Activated naive CD8-positive, alpha-beta T cell treated with anti-CD3 and anti-CD28 coated beads, Interleukin-2, amount 10 ng/mL, durations not matched to agents 7 days and 5 days (primary cell): ENCODE measurements at regions not wholly inside any gene's neighbourhood (a gene's known extent, or its start where the extent isn't known, plus 50 kb on each side); places are given as distances from the start of the nearest gene placed in this dataset.

ENCODE experiments used
- ATAC-seq: fragments of 150-1000 bp; cut with Tn5 transposase; one replicate; pipeline ENCODE4 v1.10.0; 2021; ENCODE audit warnings: low read depth, moderate library complexity
- POLR2A ChIA-PET: fragments of 350-600 bp; sonication (Branson Sonifier 250); formaldehyde crosslinking; loops from one replicate; lab custom pipeline; 2021; ENCODE audit warnings: antibody characterized with exemption; lab: Charles Lee
- DNase-seq: peaks from one replicate; pipeline ENCODE4 v3.0.0; 2021
- H3K27ac Mint-ChIP-seq: one replicate; pipeline ENCODE4 v1.8.0; 2022; ENCODE audit warnings: mild to moderate bottlenecking, mixed read lengths
- H3K27me3 Mint-ChIP-seq: one replicate; pipeline ENCODE4 v1.8.0; 2022; ENCODE audit warnings: mild to moderate bottlenecking, moderate library complexity, mixed read lengths
- H3K36me3 Mint-ChIP-seq: one replicate; pipeline ENCODE4 v1.8.0; 2021; ENCODE audit warnings: mild to moderate bottlenecking, mixed read lengths
- H3K4me1 Mint-ChIP-seq: one replicate; pipeline ENCODE4 v1.8.0; 2021; ENCODE audit warnings: mixed read lengths
- H3K4me3 Mint-ChIP-seq: one replicate; pipeline ENCODE4 v1.8.0; 2022; ENCODE audit warnings: mild to moderate bottlenecking, moderate library complexity, mixed read lengths
- H3K9me3 Mint-ChIP-seq: one replicate; pipeline ENCODE4 v1.8.0; 2021; ENCODE audit warnings: mixed read lengths

DNA sequence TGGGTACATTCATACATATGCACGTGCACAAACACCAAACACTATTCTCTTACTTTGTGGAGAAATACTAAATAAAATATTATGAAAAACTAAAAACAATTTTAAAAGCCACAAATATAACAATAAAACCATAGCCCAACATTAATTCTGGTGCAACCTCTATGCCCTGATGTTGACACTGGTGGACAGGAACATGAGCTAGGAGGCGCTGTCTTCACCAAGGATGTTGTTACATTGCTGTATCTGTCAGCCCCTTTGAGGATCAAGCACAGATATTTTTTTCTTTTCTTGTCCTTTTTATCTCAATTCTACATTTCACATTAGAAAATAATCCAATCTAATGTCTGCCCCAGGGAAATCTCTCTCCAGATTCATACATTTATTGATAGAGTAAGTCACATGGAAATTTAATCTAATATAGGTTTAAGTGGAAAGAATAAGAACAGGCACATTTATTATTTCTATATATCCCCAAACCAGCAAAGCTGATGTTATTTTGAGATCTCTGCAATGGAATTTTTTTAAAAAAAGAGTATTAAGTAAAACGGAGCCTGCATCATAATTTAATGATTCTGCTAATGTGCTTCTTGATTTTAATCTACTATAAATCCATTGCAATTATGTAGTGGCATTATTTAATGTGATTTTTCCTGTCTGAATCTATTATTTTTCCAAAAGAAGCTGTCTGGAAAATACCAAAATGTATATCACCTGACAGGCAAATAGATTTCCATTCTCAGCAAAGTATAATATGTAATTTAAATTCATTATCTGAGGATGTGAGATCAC, 716.5 kb downstream of the MTRR start:
- no peaks in the 10 kb centered on the region for H3K4me1 Mint-ChIP-seq
- ATAC-seq (no peak), DNase-seq (no peak)
- POLR2A ChIA-PET, result no interaction called here
- H3K36me3 Mint-ChIP-seq, result no peaks in the 10 kb centered on the region
- H3K27me3 Mint-ChIP-seq, result no peaks in the 10 kb centered on the region
- H3K27ac Mint-ChIP-seq, result no peak overlapping the region
- peaks cover 5% of the 10 kb centered on the region for H3K9me3 Mint-ChIP-seq
- no peak overlapping the region for H3K4me3 Mint-ChIP-seq

DNA sequence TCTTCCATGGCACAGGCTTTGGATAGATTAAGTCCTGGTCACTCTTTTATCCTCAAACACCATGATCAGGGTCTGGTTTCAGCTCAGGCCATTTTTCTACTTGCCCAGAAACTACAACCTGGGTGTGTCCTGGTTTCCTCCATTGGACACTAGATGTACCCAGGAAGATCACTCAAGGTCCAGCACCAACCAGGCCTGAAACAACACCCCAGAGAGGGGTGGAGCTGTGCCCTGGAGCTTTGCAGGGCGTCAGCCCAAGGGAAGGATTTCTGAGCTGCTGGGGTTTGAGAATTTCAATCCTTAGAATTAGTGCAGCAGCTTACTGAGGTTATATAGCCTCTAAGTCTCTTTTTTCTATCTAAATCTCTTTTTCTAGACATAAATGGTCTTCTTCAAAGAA, 722.0 kb downstream of the MTRR start:
- ATAC-seq, result no peak
- Mint-ChIP-seq H3K27me3 (no peaks in the 10 kb centered on the region), H3K4me3 (no peak overlapping the region), H3K9me3 (peaks cover 5% of the 10 kb centered on the region), H3K4me1 (no peaks in the 10 kb centered on the region), H3K27ac (no peak overlapping the region), H3K36me3 (no peaks in the 10 kb centered on the region)
- DNase-seq, result no peak
- POLR2A ChIA-PET, result no interaction called here

DNA sequence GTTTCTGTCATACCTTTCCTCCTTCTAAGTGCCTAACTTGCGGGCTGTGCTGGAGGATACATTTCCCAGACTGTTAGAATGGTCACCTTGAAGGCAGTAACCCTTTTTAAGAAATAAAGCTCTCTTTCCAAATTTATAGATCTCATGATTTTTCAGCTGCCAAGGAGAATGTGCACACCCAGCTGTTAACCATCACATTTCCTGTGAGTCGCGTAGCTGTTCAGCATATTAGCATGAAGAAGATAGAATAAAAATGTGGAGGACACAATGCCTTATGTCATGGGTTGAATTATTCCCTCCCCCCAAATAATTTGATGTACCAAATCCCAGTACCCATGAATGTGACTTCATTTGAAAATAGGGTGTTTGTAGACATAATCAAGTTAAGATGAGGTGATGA, 729.4 kb downstream of the MTRR start:
- DNase-seq, result no peak
- no peak for ATAC-seq
- no peaks in the 10 kb centered on the region for H3K4me1 Mint-ChIP-seq
- POLR2A ChIA-PET, result no interaction called here
- no peak overlapping the region for H3K27ac Mint-ChIP-seq
- no peaks in the 10 kb centered on the region for H3K36me3 Mint-ChIP-seq
- H3K27me3 Mint-ChIP-seq, result no peaks in the 10 kb centered on the region
- no peaks in the 10 kb centered on the region for H3K9me3 Mint-ChIP-seq
- H3K4me3 Mint-ChIP-seq, result no peak overlapping the region

DNA sequence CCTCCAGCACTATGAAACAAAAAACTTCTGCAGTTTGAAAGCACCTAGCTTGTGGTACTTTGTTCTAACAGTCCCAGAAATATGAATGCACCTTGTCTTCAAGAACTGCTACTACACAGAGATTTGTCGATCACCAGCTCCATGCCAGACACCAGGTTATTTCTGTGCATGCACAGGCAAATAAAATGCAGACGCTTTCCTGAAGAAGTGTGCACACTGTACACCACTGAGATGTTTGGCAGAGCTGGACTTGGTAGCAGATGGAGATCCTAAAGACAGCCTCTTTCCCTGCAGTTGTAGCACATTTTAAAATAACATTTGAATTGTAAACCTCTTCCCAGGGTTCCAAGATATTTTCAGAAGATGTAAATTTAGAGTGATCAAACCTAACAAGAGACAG, 730.0 kb downstream of the MTRR start:
- H3K27ac Mint-ChIP-seq, result no peak overlapping the region
- no peaks in the 10 kb centered on the region for H3K36me3 Mint-ChIP-seq
- no peak for ATAC-seq
- DNase-seq, result no peak
- H3K27me3 Mint-ChIP-seq, result no peaks in the 10 kb centered on the region
- H3K4me3 Mint-ChIP-seq, result no peak overlapping the region
- H3K4me1 Mint-ChIP-seq, result no peaks in the 10 kb centered on the region
- H3K9me3 Mint-ChIP-seq, result no peaks in the 10 kb centered on the region
- POLR2A ChIA-PET, result no interaction called here

DNA sequence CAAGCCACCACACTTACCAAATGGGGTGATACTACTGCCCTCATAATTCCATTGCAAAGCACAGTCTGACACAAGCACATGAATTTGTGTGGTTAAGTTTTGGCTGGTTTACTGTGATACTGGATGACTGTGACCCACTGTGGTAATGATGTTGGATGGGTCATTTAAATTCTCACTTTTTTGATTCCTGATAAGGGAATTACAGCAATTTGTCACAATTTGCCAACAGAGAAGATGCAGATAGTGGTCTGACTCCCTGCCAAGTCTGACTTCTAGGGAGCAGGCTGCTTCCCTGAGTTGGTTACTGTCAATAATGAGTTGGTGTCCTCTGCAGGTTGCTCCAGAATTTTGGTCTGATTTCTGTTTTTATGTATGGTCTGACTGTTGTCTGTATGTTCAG, 731.9 kb downstream of the MTRR start:
- POLR2A ChIA-PET, result no interaction called here

DNA sequence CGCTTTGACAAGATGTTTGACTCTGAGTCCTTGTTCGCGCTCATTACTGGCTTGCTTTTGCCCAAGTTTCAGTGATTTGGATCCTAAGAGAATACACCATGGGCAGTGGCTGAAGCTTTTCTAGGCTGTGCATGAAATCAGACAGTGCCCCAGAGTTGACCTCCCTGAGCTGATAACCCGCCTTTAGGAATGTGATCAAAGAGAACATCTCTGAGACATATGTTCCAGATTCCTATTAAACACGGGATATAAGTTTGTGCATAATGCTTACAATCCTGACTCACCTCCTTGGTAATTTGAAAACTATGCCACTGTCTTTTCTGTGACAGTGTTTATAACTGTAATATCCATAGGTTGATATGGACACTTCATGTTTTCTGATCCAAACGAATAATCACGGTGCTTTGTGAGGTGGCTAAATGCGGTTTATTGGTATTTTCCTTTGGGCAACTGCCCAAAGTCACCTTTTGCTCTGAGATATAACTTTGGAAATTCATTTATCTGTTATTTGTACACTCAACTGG, 732.9 kb downstream of the MTRR start:
- POLR2A ChIA-PET, result no interaction called here
- Mint-ChIP-seq H3K9me3 (no peaks in the 10 kb centered on the region), H3K4me1 (no peaks in the 10 kb centered on the region), H3K4me3 (no peak overlapping the region), H3K27ac (no peak overlapping the region), H3K27me3 (no peaks in the 10 kb centered on the region), H3K36me3 (no peaks in the 10 kb centered on the region)
- ATAC-seq (no peak), DNase-seq (no peak)

More for the DNA sequence above, 731.9 kb downstream of the MTRR start:
- Mint-ChIP-seq H3K4me3 (no peak overlapping the region), H3K9me3 (no peaks in the 10 kb centered on the region), H3K27ac (no peak overlapping the region), H3K27me3 (no peaks in the 10 kb centered on the region), H3K4me1 (no peaks in the 10 kb centered on the region), H3K36me3 (no peaks in the 10 kb centered on the region)
- no peak for DNase-seq
- no peak for ATAC-seq

DNA sequence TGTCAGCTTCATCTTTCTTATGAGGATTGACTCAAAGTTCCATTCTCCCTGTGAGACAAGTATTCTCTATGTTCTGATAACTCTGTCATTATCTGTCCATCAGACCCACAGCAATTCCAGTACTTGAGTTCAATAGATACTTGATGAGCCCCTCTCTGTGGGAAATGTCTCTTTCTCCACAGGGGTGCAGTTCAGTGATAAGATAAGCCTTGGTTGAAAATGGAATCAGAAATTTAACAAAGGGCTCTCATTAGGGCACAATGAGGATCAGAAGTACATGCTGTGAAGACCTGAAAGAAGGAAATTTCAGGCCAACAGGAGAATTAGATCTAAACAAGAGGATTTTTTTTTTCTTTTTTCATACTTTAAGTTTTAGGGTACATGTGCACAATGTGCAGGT, 737.3 kb downstream of the MTRR start:
- Mint-ChIP-seq H3K4me3 (no peak overlapping the region), H3K9me3 (no peaks in the 10 kb centered on the region), H3K27ac (no peak overlapping the region), H3K36me3 (no peaks in the 10 kb centered on the region), H3K27me3 (no peaks in the 10 kb centered on the region), H3K4me1 (no peaks in the 10 kb centered on the region)
- DNase-seq, result no peak
- POLR2A ChIA-PET, result no interaction called here
- no peak for ATAC-seq

DNA sequence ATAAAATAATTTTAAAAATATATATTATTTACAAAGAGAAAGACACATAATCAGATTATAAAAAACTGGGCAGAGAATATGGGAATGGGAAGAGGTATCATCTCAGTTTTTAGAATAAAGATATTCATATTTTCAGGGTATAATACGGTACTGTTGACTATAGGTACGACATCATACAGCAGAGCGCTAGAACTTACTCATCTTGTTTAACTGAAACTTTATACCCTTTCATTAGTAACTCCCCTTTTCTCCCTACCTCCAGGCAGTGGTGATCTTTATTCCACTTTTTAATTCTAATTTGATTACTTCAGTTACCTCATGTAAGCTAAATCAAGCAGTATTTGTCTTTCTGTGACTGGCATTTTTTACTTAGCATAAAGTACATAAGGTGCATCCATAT, 742.1 kb downstream of the MTRR start:
- Mint-ChIP-seq H3K4me3 (no peak overlapping the region), H3K4me1 (no peaks in the 10 kb centered on the region), H3K9me3 (peaks cover 5% of the 10 kb centered on the region), H3K27me3 (no peaks in the 10 kb centered on the region), H3K27ac (no peak overlapping the region), H3K36me3 (no peaks in the 10 kb centered on the region)
- DNase-seq (no peak), ATAC-seq (no peak)
- POLR2A ChIA-PET, result no interaction called here

DNA sequence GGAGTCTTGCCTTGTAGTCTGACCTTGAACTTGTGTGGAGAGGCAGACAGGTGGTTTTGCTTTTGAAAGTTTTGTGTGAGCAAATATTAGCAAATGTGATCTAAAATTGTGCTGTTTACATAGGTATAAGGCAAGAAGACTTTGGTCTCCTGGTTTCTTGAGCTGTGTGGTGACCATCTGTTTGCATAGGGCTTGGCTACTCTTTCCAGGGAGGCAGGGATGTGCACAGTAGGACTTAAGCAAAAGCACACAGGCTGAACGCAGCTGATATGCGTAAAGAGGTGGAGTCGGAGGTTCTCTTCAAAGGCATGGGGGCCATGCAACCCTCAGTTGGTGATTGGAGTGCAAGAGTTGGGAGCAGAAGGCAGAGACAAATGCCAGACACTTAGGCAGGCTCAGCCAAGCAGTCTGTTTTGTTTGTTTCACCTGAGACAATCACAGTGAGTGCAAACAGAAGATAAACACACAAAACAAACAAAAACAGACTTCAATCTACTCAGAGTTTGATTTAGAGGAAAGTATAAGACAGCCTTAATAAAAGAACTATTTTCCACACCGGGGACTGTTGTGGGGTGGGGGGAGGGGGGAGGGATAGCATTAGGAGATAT, 744.2 kb downstream of the MTRR start:
- H3K9me3 Mint-ChIP-seq, result peaks cover 5% of the 10 kb centered on the region
- DNase-seq (no peak), ATAC-seq (no peak)
- H3K27me3 Mint-ChIP-seq, result no peaks in the 10 kb centered on the region
- H3K4me1 Mint-ChIP-seq, result no peaks in the 10 kb centered on the region
- POLR2A ChIA-PET, result no interaction called here
- no peaks in the 10 kb centered on the region for H3K36me3 Mint-ChIP-seq
- H3K27ac Mint-ChIP-seq, result no peak overlapping the region
- H3K4me3 Mint-ChIP-seq, result no peak overlapping the region

DNA sequence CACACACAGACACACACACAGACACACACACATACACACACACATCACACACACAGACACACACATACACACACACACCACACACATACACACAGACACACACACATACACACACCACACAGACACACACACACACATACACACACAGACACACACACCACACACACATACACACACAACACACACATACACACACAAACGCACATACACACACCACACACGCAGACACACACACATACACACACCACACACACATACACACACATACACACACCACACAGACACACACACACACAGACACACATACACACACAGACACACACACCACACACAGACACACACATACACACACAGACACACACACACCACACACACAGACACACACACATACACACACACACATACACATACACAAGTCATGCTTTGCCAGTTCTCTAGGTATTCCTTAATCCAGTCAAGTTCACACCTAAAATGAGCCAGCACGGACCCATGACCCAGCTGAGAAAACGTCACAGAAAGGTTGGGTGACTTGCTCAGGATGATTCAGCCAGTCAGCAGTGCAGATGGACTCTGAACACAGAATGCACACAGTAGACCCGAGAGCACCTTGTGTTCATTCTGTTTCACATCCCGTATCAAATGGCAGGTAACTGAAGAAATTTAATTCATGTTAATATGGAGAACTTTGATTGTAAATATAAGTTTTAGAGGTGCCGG, 746.4 kb downstream of the MTRR start:
- H3K27ac Mint-ChIP-seq, result no peak overlapping the region
- peaks cover 5% of the 10 kb centered on the region for H3K9me3 Mint-ChIP-seq
- DNase-seq (no peak), ATAC-seq (no peak)
- POLR2A ChIA-PET, result no interaction called here
- no peaks in the 10 kb centered on the region for H3K4me1 Mint-ChIP-seq
- no peaks in the 10 kb centered on the region for H3K36me3 Mint-ChIP-seq
- H3K4me3 Mint-ChIP-seq, result no peak overlapping the region
- no peaks in the 10 kb centered on the region for H3K27me3 Mint-ChIP-seq

DNA sequence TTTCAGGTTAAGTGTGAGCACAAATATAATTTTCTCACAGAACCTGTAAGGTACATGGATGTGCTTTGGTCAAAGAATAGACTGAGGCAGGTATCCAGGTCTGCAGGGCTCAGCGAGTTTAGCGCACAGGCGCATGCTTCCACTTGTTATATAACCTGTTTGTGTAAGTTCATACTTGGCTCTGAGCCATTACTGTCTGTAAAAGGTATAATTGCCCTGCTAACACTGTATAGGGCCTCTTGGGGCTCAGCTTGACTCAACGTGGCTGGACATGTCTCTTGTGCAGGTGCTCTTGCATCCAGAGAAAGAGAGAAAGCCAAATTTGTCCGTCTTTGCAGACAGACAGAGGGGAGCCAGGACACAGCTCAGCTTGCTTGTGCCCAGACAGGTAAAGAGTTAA, 759.6 kb downstream of the MTRR start:
- POLR2A ChIA-PET, result no interaction called here
- Mint-ChIP-seq H3K27me3 (no peaks in the 10 kb centered on the region), H3K9me3 (no peaks in the 10 kb centered on the region), H3K27ac (no peak overlapping the region), H3K4me3 (no peak overlapping the region), H3K36me3 (no peaks in the 10 kb centered on the region), H3K4me1 (no peaks in the 10 kb centered on the region)
- DNase-seq, result no peak
- no peak for ATAC-seq

DNA sequence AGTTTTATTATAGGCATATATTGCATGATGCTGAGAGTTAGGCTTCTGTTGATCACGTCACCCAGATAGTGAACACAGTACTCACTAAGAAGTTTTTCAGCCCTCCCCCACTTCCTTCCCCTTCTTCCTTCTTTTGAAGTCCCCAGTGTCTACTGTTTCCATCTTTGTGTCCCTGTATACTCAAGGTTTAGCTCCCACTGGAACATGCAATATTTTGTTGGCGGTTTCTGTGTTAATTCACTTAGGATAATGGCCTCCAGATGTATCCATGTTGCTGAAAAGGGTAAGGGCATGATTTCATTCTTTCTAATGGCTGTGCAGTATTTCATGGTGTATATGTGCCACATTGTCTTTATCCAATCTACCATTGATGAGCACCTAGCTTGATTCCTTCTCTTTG, 764.3 kb downstream of the MTRR start:
- H3K27ac Mint-ChIP-seq, result no peak overlapping the region
- DNase-seq, result no peak
- H3K9me3 Mint-ChIP-seq, result no peaks in the 10 kb centered on the region
- ATAC-seq, result no peak
- no peak overlapping the region for H3K4me3 Mint-ChIP-seq
- no peaks in the 10 kb centered on the region for H3K4me1 Mint-ChIP-seq
- H3K27me3 Mint-ChIP-seq, result no peaks in the 10 kb centered on the region
- H3K36me3 Mint-ChIP-seq, result no peaks in the 10 kb centered on the region
- POLR2A ChIA-PET, result no interaction called here

DNA sequence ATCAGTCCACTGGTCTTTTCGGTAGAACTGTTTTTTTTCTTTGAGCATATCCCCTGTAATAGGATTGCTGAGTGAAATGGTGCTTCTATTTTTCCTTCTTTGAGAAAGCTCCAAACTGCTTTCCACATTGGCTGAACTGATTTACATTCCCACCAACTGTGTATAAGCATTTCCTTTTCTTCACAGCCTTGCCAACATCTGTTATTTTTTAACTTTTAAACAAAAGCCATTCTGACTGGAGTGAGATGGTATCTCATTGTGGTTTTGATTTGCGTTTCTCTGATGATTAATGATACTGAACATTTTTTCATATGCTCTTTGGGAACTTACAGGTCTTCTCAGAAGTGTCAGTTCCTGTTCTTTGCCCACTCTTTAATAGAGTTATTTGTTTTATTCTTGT, 764.7 kb downstream of the MTRR start:
- DNase-seq, result no peak
- no peak overlapping the region for H3K4me3 Mint-ChIP-seq
- H3K9me3 Mint-ChIP-seq, result no peaks in the 10 kb centered on the region
- ATAC-seq, result no peak
- no peaks in the 10 kb centered on the region for H3K4me1 Mint-ChIP-seq
- H3K27me3 Mint-ChIP-seq, result no peaks in the 10 kb centered on the region
- POLR2A ChIA-PET, result no interaction called here
- H3K36me3 Mint-ChIP-seq, result no peaks in the 10 kb centered on the region
- no peak overlapping the region for H3K27ac Mint-ChIP-seq

DNA sequence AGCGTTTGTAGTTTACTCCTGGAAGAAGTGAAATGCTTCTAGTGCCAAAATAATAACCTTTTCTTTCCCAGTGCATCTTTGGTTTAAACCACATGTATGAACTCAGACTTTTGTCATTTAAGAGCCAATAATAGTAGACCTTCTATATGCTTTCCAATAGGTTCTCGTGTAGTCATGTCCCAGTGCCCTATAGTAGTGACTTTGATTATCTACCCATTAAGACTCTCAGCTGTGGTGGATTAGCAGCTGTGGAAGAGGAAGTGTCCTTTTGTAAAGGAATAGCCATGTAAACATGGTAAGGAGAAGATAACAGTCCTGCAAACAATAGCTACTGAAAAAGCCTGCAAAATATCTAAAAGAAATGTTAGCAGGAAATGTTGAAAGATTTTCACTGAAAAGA, 765.3 kb downstream of the MTRR start:
- H3K9me3 Mint-ChIP-seq, result no peaks in the 10 kb centered on the region
- H3K27me3 Mint-ChIP-seq, result no peaks in the 10 kb centered on the region
- ATAC-seq (no peak), DNase-seq (no peak)
- POLR2A ChIA-PET, result no interaction called here
- H3K36me3 Mint-ChIP-seq, result no peaks in the 10 kb centered on the region
- H3K27ac Mint-ChIP-seq, result no peak overlapping the region
- no peaks in the 10 kb centered on the region for H3K4me1 Mint-ChIP-seq
- H3K4me3 Mint-ChIP-seq, result no peak overlapping the region
